SK-N-SH (cell line): ENCODE measurements at regions not wholly inside any gene's neighbourhood (a gene's known extent, or its start where the extent isn't known, plus 50 kb on each side); places are given as distances from the start of the nearest gene placed in this dataset.

Source experiments
- CTCF ChIP-seq: fragments of 200-600 bp; sonication (generic); IDR thresholded peaks from 2 replicates; pipeline ENCODE4 v1.6.1; 2017; ENCODE audit warnings: antibody characterized with exemption, mild to moderate bottlenecking, moderate library complexity
- EP300 ChIP-seq, 2 experiments: IDR thresholded peaks; 2 replicates each; pipeline versions ENCODE4 v1.4.0 to v1.6.1; 2012; ENCODE audit warnings: borderline replicate concordance in 1 of 2, low read depth in 1 of 2, low read length in 1 of 2
- EZH2phosphoT487 ChIP-seq: fragments of 200-600 bp; sonication (generic); IDR thresholded peaks from 2 replicates; pipeline ENCODE4 v1.6.1; 2017; ENCODE audit warnings: low read depth, mixed run types, mild to moderate bottlenecking, antibody characterized with exemption, moderate library complexity, borderline replicate concordance
- POLR2AphosphoS5 ChIP-seq: IDR thresholded peaks from 2 replicates; pipeline ENCODE4 v1.6.1; 2012; ENCODE audit warnings: low read depth, low read length
- REST ChIP-seq: IDR thresholded peaks from 2 replicates; pipeline ENCODE4 v1.6.1; 2012; ENCODE audit warnings: mild to moderate bottlenecking, low read depth, low read length, moderate library complexity
- TAF1 ChIP-seq: IDR thresholded peaks from 2 replicates; pipeline ENCODE4 v1.6.1; 2012; ENCODE audit warnings: low read depth, mild to moderate bottlenecking, low read length, moderate library complexity, borderline replicate concordance
- YY1 ChIP-seq: IDR thresholded peaks from 2 replicates; pipeline ENCODE4 v1.4.0; 2012; ENCODE audit warnings: low read depth, mild to moderate bottlenecking

GRCh38 chr1:238927899-238928298, 458.5 kb upstream of the CHRM3 start:
- TF ChIP-seq POLR2AphosphoS5 (no peak), EZH2phosphoT487 (no peak), EP300 (IDR thresholded peaks at IDR 0.05; ENCODE audit: borderline replicate concordance in 1 of 2, low read depth in 1 of 2, low read length in 1 of 2) (no peak), CTCF (no peak), YY1 (no peak), REST (no peak), TAF1 (no peak)
